ENCODE measurements at regions not wholly inside any gene's neighbourhood (a gene's known extent, or its start where the extent isn't known, plus 50 kb on each side); places are given as distances from the start of the nearest gene placed in this dataset.

- DNase-seq (ENCODE audit: low spot score, unreplicated experiment), result no peak
Measured at GRCh38 chr2:77818186-77818585, 296.0 kb upstream of the LRRTM4 start.

GRCh38 chr2:77823028-77823427 is 300.9 kb upstream of the LRRTM4 start:
- no peak for TF ChIP-seq CTCF (IDR thresholded peaks at IDR 0.05; ENCODE audit: unreplicated experiment)
- Mint-ChIP-seq H3K4me3 (ENCODE audit: low read depth) (no peak overlapping the region), H3K27ac (no peak overlapping the region), H3K36me3 (ENCODE audit: insufficient read depth) (no peaks in the 10 kb centered on the region), H3K27me3 (no peaks in the 10 kb centered on the region), H3K4me1 (ENCODE audit: low read depth) (peaks cover 12% of the 10 kb centered on the region), H3K9me3 (ENCODE audit: low read depth) (peaks cover 19% of the 10 kb centered on the region)
- DNase-seq (ENCODE audit: low spot score, unreplicated experiment), result no peak

More at GRCh38 chr2:77818186-77818585, 296.0 kb upstream of the LRRTM4 start:
- H3K9me3 Mint-ChIP-seq (ENCODE audit: low read depth), result peaks cover 7% of the 10 kb centered on the region
- H3K36me3 Mint-ChIP-seq (ENCODE audit: insufficient read depth), result peaks cover 2% of the 10 kb centered on the region
- H3K4me1 Mint-ChIP-seq (ENCODE audit: low read depth), result peaks cover 22% of the 10 kb centered on the region
- H3K27ac Mint-ChIP-seq, result no peak overlapping the region
- TF ChIP-seq CTCF (IDR thresholded peaks at IDR 0.05; ENCODE audit: unreplicated experiment), result no peak
- no peak overlapping the region for H3K4me3 Mint-ChIP-seq (ENCODE audit: low read depth)
- no peaks in the 10 kb centered on the region for H3K27me3 Mint-ChIP-seq

GRCh38 chr2:77831060-77831459 is 308.9 kb upstream of the LRRTM4 start:
- Mint-ChIP-seq H3K36me3 (ENCODE audit: insufficient read depth) (peaks cover 7% of the 10 kb centered on the region), H3K9me3 (ENCODE audit: low read depth) (peaks cover 47% of the 10 kb centered on the region), H3K27me3 (no peaks in the 10 kb centered on the region), H3K4me1 (ENCODE audit: low read depth) (peaks cover 7% of the 10 kb centered on the region), H3K4me3 (ENCODE audit: low read depth) (no peak overlapping the region), H3K27ac (no peak overlapping the region)
- no peak for DNase-seq (ENCODE audit: low spot score, unreplicated experiment)
- no peak for TF ChIP-seq CTCF (IDR thresholded peaks at IDR 0.05; ENCODE audit: unreplicated experiment)

GRCh38 chr2:77831471-77831870 is 309.3 kb upstream of the LRRTM4 start:
- Mint-ChIP-seq H3K4me1 (ENCODE audit: low read depth) (peaks cover 7% of the 10 kb centered on the region), H3K9me3 (ENCODE audit: low read depth) (peaks cover 49% of the 10 kb centered on the region), H3K4me3 (ENCODE audit: low read depth) (no peak overlapping the region), H3K36me3 (ENCODE audit: insufficient read depth) (peaks cover 7% of the 10 kb centered on the region), H3K27me3 (no peaks in the 10 kb centered on the region), H3K27ac (no peak overlapping the region)
- no peak for TF ChIP-seq CTCF (IDR thresholded peaks at IDR 0.05; ENCODE audit: unreplicated experiment)
- DNase-seq (ENCODE audit: low spot score, unreplicated experiment), result no peak

- no peak overlapping the region for H3K4me3 Mint-ChIP-seq (ENCODE audit: low read depth)
- DNase-seq (ENCODE audit: low spot score, unreplicated experiment), result no peak
- H3K4me1 Mint-ChIP-seq (ENCODE audit: low read depth), result peaks cover 7% of the 10 kb centered on the region
- H3K9me3 Mint-ChIP-seq (ENCODE audit: low read depth), result peaks cover 47% of the 10 kb centered on the region
- H3K36me3 Mint-ChIP-seq (ENCODE audit: insufficient read depth), result peaks cover 7% of the 10 kb centered on the region
- H3K27me3 Mint-ChIP-seq, result no peaks in the 10 kb centered on the region
- H3K27ac Mint-ChIP-seq, result no peak overlapping the region
- no peak for TF ChIP-seq CTCF (IDR thresholded peaks at IDR 0.05; ENCODE audit: unreplicated experiment)
Measured at GRCh38 chr2:77831898-77832297, 309.7 kb upstream of the LRRTM4 start.
